K562 (cell line): ENCODE measurements at regions not wholly inside any gene's neighbourhood (a gene's known extent, or its start where the extent isn't known, plus 50 kb on each side); places are given as distances from the start of the nearest gene placed in this dataset.

Experiments used
- CC2D1A ChIP-seq: fragments of 450-650 bp; IDR thresholded peaks from 2 replicates; pipeline ENCODE4 v1.6.1; 2017; ENCODE audit warnings: mild to moderate bottlenecking
- ESRRA ChIP-seq: fragments of 450-650 bp; IDR thresholded peaks from 2 replicates; pipeline ENCODE4 v1.6.1; 2014; ENCODE audit warnings: low read depth, mild to moderate bottlenecking, moderate library complexity, borderline replicate concordance
- ESRRB ChIP-seq: fragments of 250-450 bp; sonication (Bioruptor Pico); IDR thresholded peaks from 2 replicates; pipeline ENCODE4 v1.5.0; 2020; ENCODE audit warnings: mild to moderate bottlenecking, moderate library complexity, borderline replicate concordance
- FOXA1 ChIP-seq: fragments of 450-650 bp; IDR thresholded peaks from 2 replicates; pipeline ENCODE4 v1.6.1; 2016; ENCODE audit warnings: mild to moderate bottlenecking, borderline replicate concordance
- NCOA1 ChIP-seq: fragments of 450-650 bp; IDR thresholded peaks from 2 replicates; pipeline ENCODE4 v1.6.1; 2016; ENCODE audit warnings: low read depth
- PRPF4 ChIP-seq: fragments of 200-400 bp; formaldehyde crosslinking; IDR thresholded peaks from one replicate; pipeline ENCODE4 v1.6.1; 2017; ENCODE audit warnings: low read length, low read depth, mild to moderate bottlenecking; ENCODE audit not compliant: insufficient read depth, poor library complexity, severe bottlenecking
- RBM15 ChIP-seq: fragments of 200-400 bp; formaldehyde crosslinking; IDR thresholded peaks from 2 replicates; pipeline ENCODE4 v1.6.1; 2018; ENCODE audit warnings: mild to moderate bottlenecking, low read length, moderate library complexity; ENCODE audit not compliant: insufficient read depth
- STAT5A ChIP-seq: IDR thresholded peaks from 2 replicates; pipeline ENCODE4 v1.6.1; 2012; ENCODE audit warnings: low read length, inconsistent platforms, borderline replicate concordance
- ZBTB1 ChIP-seq: sonication (generic); formaldehyde crosslinking; IDR thresholded peaks from 2 replicates; pipeline ENCODE4 v1.8.1; 2023; ENCODE audit warnings: missing genetic modification reagents, low read depth, mild to moderate bottlenecking, borderline replicate concordance
- ZC3H4 ChIP-seq: sonication (generic); formaldehyde crosslinking; IDR thresholded peaks from 2 replicates; pipeline ENCODE4 v1.9.0; 2021; ENCODE audit warnings: missing genetic modification reagents, borderline replicate concordance
- TF ChIP-seq, protein P1 (sequence below): fragments of 200-800 bp; sonication (Bioruptor generic); IDR thresholded peaks from 2 replicates; pipeline ENCODE4 v1.6.1; 2017; ENCODE audit warnings: missing genetic modification characterization, missing compliant biosample characterization
- TF ChIP-seq, protein P2 (sequence below), 2 experiments: IDR thresholded peaks; 2 replicates each; pipeline ENCODE4 v1.6.1; 2011; ENCODE audit warnings: borderline replicate concordance in 1 of 2, control low read depth in 1 of 2, low read depth in 1 of 2, low read length in 1 of 2, mild to moderate bottlenecking in 1 of 2, mixed read lengths in 1 of 2, moderate library complexity in 1 of 2; ENCODE audit not compliant: insufficient read depth in 1 of 2, insufficient read length in 1 of 2, poor library complexity in 1 of 2, severe bottlenecking in 1 of 2; ENCODE audit errors: extremely low read depth in 1 of 2
- TF ChIP-seq, protein P3 (sequence below): sonication (generic); formaldehyde crosslinking; IDR thresholded peaks from 2 replicates; pipeline ENCODE4 v1.8.0; 2022; ENCODE audit warnings: missing genetic modification reagents, mild to moderate bottlenecking, moderate library complexity, borderline replicate concordance

DNA sequence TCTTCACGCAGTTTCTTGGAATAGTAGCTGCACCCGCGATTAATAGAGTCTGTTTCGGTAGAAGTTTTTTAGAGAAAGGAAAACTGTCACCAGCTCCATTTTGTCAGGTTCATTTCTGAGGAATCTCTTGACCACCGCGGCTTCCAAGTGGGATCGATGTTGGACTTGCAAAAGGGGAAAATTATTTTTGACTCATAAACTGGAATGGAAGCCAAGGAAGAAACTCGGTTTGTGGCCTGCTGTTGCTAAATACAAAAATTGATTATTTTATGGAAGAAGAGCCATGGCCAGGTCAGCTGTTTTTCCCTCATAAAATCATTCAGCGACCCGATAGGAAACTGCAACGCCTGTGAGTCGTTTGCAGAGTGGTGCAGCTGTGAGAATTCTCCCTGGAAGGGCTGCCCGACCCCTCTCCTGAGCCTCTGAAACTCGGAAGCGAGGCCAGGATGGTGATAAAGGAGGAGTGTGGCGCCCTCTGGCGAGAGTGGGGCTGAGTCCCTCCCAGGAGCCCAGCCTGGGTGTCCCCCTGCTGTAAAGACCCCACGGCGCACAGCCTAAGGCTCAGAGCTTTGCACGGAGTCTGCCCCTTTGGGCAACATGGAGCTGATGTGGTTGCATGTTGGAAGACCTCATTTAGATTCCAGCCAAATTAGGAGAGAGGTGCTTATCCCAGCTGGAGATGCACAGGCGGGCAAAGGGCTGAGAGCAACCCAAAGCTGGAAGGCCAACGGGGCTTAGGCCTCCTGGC, 83.6 kb upstream of the SLC25A33 start (continued):
- TF ChIP-seq ZC3H4 (CRISPR knock-in tag) (no peak), CC2D1A (peak; percentile 64; the same call in 1 of the 2 replicates), ESRRB (CRISPR knock-in tag) (no peak), RBM15 (no peak), NCOA1 (no peak), PRPF4 (no peak), STAT5A (no peak), FOXA1 (no peak), ZBTB1 (no peak), ESRRA (peak; percentile 10; the same call in 1 of the 2 replicates)
- TF ChIP-seq, protein P1, sequence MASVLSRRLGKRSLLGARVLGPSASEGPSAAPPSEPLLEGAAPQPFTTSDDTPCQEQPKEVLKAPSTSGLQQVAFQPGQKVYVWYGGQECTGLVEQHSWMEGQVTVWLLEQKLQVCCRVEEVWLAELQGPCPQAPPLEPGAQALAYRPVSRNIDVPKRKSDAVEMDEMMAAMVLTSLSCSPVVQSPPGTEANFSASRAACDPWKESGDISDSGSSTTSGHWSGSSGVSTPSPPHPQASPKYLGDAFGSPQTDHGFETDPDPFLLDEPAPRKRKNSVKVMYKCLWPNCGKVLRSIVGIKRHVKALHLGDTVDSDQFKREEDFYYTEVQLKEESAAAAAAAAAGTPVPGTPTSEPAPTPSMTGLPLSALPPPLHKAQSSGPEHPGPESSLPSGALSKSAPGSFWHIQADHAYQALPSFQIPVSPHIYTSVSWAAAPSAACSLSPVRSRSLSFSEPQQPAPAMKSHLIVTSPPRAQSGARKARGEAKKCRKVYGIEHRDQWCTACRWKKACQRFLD (CRISPR knock-in tag) = no peak
- TF ChIP-seq, protein P2, sequence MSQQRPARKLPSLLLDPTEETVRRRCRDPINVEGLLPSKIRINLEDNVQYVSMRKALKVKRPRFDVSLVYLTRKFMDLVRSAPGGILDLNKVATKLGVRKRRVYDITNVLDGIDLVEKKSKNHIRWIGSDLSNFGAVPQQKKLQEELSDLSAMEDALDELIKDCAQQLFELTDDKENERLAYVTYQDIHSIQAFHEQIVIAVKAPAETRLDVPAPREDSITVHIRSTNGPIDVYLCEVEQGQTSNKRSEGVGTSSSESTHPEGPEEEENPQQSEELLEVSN (IDR thresholded peaks at IDR 0.05; ENCODE audit: borderline replicate concordance in 1 of 2, extremely low read depth in 1 of 2, insufficient read depth in 1 of 2, insufficient read length in 1 of 2, low read depth in 1 of 2, low read length in 1 of 2, poor library complexity in 1 of 2, severe bottlenecking in 1 of 2) = no peak
- TF ChIP-seq, protein P3, sequence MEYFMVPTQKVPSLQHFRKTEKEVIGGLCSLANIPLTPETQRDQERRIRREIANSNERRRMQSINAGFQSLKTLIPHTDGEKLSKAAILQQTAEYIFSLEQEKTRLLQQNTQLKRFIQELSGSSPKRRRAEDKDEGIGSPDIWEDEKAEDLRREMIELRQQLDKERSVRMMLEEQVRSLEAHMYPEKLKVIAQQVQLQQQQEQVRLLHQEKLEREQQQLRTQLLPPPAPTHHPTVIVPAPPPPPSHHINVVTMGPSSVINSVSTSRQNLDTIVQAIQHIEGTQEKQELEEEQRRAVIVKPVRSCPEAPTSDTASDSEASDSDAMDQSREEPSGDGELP (CRISPR knock-in tag) = 0 out of 2 replicates have a peak, but pooled peaks have one; percentile 35
